Ovary (tissue), 3 donors: ENCODE measurements at regions not wholly inside any gene's neighbourhood (a gene's known extent, or its start where the extent isn't known, plus 50 kb on each side); places are given as distances from the start of the nearest gene placed in this dataset.

Experiments used
- CTCF ChIP-seq, 3 donors: fragments of 450-650 bp in 2 of 3; fragments of 200-600 bp in 1 of 3; IDR thresholded peaks; one replicate each; pipeline versions ENCODE4 v1.5.1 to v1.8.0; 2016 to 2022; ENCODE audit warnings: antibody characterized with exemption in 3 of 3, mild to moderate bottlenecking in 1 of 3
- POLR2A ChIP-seq: fragments of 450-650 bp; IDR thresholded peaks from one replicate; pipeline ENCODE4 v1.6.1; 2017; ENCODE audit warnings: antibody characterized with exemption, mild to moderate bottlenecking, moderate library complexity
- donor health status: DM: no; HTN: no; CAD: no.

GRCh38 chr6:18835976-18836375 lies 448.8 kb downstream of the RNF144B start:
- TF ChIP-seq CTCF (IDR thresholded peaks at IDR 0.05) (no peak), POLR2A (no peak)
